GM19023 (cell line): ENCODE measurements at regions not wholly inside any gene's neighbourhood (a gene's known extent, or its start where the extent isn't known, plus 50 kb on each side); places are given as distances from the start of the nearest gene placed in this dataset.

Source experiments
- ATAC-seq: cut with Tn5 transposase; IDR thresholded peaks from one replicate; pipeline ENCODE4 v1.9.1; 2021; ENCODE audit warnings: mild to moderate bottlenecking, moderate library complexity; ENCODE audit not compliant: unreplicated experiment

DNA sequence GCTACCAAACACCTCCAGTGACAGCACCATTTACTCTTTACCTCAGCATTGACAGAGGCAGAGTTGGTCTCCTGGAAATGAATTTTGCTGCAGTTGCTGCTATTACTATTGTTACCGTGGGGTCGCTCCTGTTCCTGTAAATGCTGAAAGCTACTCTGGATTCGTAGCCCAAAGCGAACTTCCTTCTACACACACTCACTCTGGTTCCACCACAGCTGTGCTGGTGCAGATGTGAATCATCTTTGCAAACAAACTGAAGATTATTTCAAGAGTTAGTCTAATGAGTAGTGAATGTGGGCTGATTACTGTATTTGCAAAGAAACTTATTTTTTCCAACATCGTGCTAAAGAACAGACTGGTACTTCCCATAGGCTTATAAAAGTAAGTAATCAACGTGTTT, 304.0 kb downstream of the LPIN1 start:
- ATAC-seq, result no peak

- no peak for ATAC-seq
Measured at GRCh38 chr2:12051831-12052230, 305.4 kb downstream of the LPIN1 start.

- no peak for ATAC-seq
Measured at GRCh38 chr2:12052796-12053195, 306.4 kb downstream of the LPIN1 start.

DNA sequence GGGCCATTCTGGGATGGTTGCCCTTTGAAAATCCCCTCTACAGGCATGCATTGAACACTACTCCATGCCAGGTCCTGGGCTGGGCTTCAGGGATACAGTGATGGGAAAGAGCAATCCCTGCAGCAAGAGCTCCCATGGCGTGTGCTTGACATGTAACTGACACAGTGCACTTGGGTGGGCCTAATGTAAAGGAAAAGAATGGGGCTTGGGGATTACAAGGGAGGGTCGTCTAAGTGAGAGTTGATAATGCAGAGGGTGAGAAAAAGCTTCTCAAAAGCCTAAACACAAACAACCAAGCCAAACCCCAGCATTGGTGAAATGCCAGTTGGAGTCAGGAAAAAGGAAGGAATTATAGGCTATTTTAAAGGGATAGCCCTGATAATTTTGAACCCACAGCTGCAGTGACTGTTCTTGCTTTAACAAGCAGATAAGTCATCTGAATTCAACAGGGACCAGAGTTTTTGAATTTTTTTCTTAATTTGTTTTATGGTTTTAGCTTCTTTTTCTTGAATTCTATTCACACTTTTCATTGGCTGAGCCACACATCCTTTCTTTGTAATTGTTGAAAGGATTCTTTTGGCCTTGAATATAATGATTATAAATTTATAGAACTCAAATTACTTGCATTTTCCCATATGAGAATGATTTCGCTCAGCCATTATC, 308.7 kb downstream of the LPIN1 start:
- ATAC-seq, result no peak

GRCh38 chr2:12057436-12058166, 311.2 kb downstream of the LPIN1 start:
- peak; percentile 76 for ATAC-seq

GRCh38 chr2:12059616-12060441, 313.4 kb downstream of the LPIN1 start:
- no peak for ATAC-seq

- ATAC-seq, result no peak
Measured at GRCh38 chr2:12060886-12061285, 314.5 kb downstream of the LPIN1 start.

- no peak for ATAC-seq
Measured at GRCh38 chr2:12061286-12062052, 315.0 kb downstream of the LPIN1 start.

DNA sequence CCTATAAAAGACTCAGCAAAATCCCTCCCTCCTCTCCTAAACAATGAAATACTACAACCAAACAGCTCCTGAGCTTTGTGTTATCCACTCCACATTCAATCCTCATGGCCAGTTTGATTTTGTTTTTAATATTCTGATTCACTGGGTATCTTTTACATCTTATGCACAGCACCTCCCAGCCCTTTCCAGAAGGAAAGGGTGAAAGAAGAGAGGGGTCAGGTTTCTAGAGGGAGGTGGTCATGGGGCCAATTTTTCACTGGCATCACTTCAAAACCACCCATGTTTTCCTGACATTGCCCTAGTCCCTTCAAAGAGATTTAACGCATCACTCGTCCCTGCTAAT, 315.6 kb downstream of the LPIN1 start:
- ATAC-seq, result no peak

DNA sequence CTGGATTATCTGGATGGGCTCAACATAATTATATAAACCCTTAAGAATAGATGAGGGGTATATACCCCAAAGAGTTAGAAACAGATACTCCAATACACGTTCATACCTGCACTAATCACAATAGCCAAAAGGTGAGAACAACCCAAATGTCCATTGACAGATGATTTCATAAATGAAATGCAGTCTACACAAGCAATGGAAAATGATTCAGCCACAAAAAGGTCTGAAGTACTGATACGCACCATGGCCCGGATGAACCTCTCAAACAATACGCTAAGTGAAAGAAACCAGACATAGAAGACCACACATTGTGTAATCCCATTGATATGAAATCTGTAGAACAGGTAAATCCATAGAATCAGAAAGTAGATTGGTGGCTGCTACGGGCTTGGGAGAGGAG, 316.8 kb downstream of the LPIN1 start:
- ATAC-seq, result no peak

DNA sequence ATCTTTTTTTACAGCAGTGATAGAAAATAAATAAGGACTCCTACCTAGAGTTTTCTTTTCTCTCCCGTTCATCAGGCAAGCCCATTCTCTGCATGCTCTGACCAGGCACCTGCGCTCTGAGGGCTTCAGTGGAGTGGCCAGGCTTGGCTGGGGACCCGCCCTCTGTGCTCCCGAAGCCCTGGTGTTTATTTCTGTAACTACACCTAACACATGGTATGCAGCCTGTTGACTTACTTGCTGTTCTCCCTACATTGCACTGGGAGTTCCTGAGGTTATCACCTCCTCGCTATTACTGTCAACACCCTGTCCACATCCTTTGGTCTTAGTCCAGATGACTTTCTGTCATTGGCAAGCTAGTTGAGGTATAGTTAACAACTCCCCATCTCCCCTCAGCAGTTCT, 317.7 kb downstream of the LPIN1 start:
- no peak for ATAC-seq

GRCh38 chr2:12066116-12066515, 319.7 kb downstream of the LPIN1 start:
- ATAC-seq, result no peak

- no peak for ATAC-seq
Measured at GRCh38 chr2:12066986-12067385, 320.6 kb downstream of the LPIN1 start.

DNA sequence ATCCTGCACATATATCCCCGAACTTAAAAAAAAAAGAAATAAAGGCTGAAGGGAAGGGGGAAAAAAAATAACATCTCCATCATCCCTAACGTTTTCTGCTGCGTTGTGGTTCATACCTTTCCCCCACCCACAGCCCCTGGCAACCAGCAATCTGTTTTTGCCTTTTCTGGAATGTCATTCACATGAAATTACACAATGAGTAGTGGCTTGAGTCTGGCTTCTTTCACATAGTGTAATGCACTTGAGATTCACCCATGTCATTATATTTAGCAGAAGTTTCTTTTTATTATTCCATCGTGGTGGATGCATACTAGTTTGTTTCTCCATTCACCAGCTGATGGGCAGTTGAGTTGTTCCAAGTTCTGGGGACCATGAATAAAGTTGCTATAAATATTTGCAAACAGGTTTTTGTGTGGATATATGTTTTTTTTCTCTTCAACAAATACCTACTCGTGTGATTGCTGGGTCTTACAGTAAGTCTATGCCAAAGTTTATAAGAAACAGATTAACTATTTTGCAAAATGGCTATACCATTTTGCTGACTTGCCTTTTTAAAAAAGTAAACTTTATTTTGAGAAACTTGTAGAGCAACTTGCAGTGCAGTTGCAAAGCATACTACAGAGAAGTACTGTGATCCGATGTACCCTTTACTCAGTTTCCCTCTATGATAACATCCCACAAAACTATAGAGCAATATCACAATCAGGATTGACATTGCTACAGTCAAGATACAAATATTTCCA, 322.5 kb downstream of the LPIN1 start:
- no peak for ATAC-seq

DNA sequence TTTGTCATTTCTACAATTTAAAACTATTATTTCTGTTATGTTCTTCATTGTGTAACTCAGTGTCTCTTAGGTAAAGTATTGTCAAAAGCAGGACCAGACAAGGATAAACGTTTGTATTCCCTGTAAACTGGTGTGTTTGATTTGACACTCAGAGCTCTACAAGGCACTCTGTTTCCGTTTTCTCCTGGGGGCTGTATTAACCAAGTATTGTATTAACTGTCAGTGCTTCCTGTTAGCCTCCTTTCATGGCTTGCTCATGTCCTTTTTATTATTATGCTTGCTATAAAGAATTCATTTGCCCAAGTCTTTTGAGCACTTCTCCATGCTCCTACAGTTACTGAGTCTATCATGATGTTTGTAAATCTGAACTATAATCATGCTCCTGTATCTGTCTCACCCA, 323.7 kb downstream of the LPIN1 start:
- ATAC-seq, result no peak

- ATAC-seq, result no peak
Measured at GRCh38 chr2:12070581-12070980, 324.1 kb downstream of the LPIN1 start.

DNA sequence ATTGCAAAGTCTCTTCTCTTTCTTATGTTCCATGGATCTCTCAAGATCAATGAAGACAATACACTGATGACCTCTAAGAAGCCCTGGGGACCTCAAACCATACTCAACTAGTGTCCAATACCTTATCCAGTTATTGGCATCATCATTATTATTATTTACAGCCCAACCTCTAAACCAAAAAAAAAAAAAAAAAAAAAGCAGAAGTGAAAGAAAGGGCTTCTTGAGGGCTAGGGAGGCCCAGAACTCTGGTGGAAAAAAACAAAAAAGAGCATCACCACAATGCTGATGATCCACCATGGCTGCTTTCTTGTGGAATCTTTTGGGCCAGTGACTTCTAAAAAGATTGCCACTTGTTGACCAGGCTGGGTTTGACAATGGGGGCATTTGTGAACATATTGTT, 324.9 kb downstream of the LPIN1 start:
- peak; percentile 53 for ATAC-seq

DNA sequence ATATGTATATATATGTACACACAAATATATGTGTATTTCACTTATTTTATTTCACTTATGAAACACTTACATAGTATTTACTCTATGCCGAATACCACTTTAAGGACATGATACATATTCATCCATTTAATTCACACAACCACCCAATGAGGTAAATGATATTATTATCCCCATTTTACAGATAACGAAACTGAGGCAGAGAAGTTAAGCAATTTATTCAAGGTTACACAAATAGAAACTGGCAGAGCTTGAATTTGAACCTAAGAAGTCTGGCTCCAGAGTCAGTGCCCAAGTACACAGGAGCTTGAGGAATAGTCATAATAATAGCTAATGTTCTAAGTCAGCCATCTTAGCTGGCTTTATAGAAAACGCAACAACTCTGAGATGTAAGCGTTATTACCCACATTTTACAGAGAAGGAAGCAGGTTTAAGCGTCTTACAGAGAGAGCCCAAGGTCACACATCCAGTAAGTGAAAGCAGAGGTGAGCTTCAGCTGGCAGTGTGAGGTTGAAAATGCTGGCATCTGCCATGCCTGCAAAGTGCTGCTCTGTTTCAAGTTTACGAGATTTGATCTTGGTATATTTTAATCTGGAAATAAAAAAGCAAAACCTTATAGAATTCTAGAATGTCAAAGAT, 326.9 kb downstream of the LPIN1 start:
- no peak for ATAC-seq

DNA sequence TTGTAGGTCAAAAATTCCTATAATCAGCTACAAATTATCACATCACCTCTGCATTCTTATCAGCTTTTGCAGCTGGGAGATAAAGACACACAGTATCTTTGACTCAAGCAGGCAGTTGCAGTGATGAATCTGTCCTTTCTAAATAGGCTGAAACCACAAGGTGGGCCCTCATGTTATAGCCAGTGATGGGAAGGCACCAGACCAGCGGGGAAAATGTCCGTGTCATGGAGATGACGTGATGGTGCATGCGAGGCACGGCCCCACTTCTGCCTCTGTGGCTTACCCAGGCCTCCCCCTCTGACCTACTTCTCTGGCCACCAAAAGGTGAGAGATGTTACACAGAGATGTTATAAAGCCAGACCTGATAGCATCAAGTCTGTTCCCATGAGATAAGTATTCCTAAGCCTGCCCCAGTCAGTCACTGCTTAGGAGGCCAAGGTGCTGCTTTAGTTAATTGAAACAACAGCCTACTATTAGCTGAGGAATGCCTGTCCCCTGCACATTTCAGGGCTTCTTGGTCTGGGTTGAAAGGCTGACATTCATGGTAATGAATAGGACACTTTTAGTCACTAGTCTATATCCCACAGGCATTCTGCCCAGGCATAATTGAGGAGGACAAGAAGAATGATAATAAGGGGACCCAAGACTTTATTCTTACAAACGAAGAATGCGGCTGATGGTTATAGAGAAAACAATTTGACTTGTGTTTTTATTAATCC, 327.9 kb downstream of the LPIN1 start:
- no peak for ATAC-seq
